GM21723 (cell line): ENCODE measurements at regions not wholly inside any gene's neighbourhood (a gene's known extent, or its start where the extent isn't known, plus 50 kb on each side); places are given as distances from the start of the nearest gene placed in this dataset.

Experiments used
- ATAC-seq: cut with Tn5 transposase; IDR thresholded peaks from one replicate; pipeline ENCODE4 v1.9.1; 2021; ENCODE audit warnings: mild to moderate bottlenecking, moderate library complexity; ENCODE audit not compliant: unreplicated experiment

- ATAC-seq: no peak
Observed at GRCh38 chr10:124219062-124219461, 125.7 kb upstream of the CHST15 start.

- no peak for ATAC-seq
Observed at GRCh38 chr10:124217906-124218804, 124.8 kb upstream of the CHST15 start.

- ATAC-seq: no peak
Observed at GRCh38 chr10:124217031-124217430, 123.6 kb upstream of the CHST15 start.

GRCh38 chr10:124214610-124215375, 121.4 kb upstream of the CHST15 start:
- ATAC-seq: no peak

GRCh38 chr10:124213899-124214510, 120.6 kb upstream of the CHST15 start:
- no peak for ATAC-seq

- ATAC-seq: no peak
Observed at GRCh38 chr10:124213471-124213870, 120.1 kb upstream of the CHST15 start.

DNA sequence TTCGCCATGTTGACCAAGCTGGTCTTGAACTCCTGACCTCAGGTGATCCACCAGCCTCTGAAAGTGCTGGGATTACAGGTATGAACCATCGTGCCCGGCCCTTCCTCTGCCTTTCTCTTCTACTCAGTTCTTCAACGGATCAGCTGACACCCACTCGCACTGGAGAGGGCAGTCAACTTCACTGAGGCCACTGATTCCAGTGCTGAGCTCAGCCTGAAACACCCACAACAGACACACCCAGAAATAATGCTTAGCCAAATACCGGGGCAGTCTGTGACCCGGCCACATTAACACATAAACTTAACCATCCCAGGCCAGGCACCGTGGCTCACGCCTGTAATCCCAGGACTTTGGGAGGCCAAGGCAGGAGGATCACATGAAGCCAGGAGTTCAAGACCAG, 119.3 kb upstream of the CHST15 start:
- ATAC-seq: no peak

GRCh38 chr10:124211921-124212320, 118.5 kb upstream of the CHST15 start:
- ATAC-seq: no peak

DNA sequence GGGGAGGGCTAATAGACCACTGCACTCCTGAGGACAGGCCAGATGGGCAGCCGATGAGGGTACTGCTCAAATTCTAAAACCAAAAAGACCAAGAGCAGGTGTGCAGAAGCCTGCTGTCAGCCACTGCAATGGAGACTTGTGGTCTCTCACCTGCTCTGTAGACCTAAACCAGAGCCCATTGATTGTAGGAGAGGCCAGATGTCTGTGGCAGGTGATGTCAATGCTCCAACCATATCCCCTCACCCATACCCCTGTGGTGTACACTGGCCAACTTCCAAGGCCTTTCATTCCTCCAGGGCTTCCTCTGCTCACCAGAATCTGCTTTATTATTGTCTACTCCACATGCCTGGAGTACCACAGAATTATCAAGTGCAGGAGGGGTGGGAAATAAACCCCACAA, 116.9 kb upstream of the CHST15 start:
- ATAC-seq: no peak

DNA sequence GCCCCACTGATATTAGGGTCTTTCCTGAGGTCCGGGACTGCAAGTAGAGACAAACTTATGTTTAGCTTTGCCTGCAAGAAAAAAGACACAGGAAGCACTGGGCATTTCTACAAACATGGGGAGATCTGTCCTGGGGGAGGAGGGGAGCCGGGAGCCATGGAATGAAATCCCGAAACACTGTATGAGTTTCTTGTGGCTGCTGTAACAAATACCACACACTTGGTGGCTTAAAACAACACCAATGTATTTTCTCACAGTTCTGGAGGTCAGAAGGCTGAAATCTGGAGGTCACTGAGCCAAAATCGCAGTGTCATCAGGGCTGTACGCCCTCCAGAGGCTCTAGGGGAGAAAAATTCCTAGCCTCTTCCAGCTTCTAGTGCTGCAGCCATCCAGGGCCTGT, 114.0 kb upstream of the CHST15 start:
- no peak for ATAC-seq

- no peak for ATAC-seq
Observed at GRCh38 chr10:124206616-124207015, 113.2 kb upstream of the CHST15 start.

DNA sequence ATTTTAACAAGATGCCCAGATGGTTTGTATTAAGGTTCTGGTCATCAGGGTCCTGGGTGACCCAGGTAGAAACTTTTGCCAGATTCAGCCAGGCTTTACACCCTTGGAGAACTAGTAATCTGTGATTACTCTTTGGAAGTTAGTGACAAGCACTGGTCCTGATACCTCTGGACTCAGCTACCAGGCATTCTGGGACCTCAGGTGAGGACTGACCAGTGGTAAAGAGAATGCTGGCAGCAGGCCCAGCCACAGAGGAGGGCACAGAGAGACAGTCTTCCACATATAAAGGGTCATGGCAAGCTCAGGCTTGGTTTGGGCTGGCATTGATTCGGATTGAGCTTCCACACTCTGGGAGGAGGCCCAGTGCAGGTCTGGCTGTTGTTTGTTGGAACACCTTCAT, 112.0 kb upstream of the CHST15 start:
- ATAC-seq: no peak

GRCh38 chr10:124204726-124205125, 111.3 kb upstream of the CHST15 start:
- no peak for ATAC-seq

DNA sequence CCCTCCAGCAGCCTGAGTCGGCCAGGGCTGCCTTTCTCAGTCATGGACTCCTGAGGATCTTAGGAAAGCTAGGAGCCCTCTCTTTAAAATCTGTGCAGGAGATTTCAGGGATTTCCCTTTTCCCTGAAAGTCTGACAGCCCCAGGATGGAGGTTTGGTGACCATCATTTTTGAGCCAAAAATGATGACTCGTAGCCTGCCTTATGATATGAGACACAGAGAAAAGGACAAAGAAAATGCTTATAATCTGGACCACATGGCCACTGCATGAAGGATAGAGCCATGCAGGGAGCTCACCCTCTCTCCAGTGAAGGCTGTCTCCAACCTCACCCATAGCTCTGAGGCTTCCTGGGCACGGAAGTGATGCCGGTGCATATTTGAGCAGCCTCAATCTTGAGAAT, 106.6 kb upstream of the CHST15 start:
- no peak for ATAC-seq

- no peak for ATAC-seq
Observed at GRCh38 chr10:124198871-124199270, 105.5 kb upstream of the CHST15 start.

DNA sequence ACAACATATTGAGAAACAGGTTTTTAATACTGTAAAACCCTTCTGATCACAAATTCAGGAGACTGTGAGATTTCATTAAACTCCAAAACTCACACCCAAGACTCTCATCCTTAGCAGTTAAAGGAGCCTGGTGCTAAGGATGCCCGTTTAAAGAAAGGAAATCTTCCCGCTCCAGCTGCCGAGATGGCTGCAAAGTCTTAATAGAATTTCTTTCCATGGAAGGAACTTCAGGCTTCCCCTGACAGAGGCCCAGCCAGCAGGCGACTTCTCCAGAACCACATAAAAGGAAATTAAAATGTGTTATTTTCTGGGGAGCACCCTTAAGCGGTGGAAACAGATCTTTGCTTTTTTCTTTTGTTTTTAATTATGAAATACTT, 104.7 kb upstream of the CHST15 start:
- no peak for ATAC-seq

DNA sequence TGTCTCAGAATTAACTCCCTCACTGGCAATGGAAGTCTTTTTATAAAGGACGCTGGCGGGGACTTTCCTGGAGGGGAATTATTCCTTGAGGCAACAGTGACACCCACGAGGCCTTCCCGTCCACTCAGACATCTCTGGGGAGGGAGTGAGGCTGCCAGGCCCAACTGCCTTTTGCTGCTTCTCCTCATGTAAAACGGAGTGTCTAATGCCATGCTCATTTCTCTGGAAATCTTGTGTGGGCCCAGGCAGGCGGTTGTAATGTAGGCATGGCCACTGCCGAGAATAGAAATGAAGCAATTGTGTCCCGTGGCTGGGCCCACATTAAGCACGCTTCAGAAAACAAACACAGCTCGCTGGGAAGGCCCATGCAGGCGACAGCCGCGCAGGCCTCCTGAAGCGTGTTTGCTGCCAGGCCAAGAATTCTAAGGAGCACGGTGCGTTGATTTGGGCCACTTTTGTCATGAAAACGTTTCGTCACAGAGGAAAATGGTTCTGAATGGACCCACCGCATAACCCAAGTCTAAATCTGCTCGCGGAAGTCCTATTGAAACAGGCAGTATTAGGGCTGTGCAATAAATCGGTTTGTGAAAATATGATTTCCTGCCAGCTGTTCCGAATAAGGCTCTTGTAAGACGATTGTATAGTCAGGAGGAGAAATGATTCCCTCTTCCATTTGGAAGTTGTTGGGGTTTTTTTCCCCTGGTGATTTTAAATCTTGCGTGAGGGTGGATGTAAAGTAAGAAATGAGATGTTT, 104.2 kb upstream of the CHST15 start:
- no peak for ATAC-seq

- ATAC-seq: no peak
Observed at GRCh38 chr10:124196659-124197058, 103.3 kb upstream of the CHST15 start.

GRCh38 chr10:124194199-124194824, 100.9 kb upstream of the CHST15 start:
- ATAC-seq: no peak

- no peak for ATAC-seq
Observed at GRCh38 chr10:124193309-124193696, 99.9 kb upstream of the CHST15 start.
